ENCODE measurements at regions not wholly inside any gene's neighbourhood (a gene's known extent, or its start where the extent isn't known, plus 50 kb on each side); places are given as distances from the start of the nearest gene placed in this dataset.
"Not testable (repeated sequence)": the region's sequence is repeated elsewhere in the genome, so short reads cannot be mapped to it uniquely, and the experiment has no call there.

- Histone ChIP-seq H3K9me3 (no peaks in the 10 kb centered on the region), H3K27ac (no peak overlapping the region), H3K4me1 (no peaks in the 10 kb centered on the region), H3K27me3 (no peaks in the 10 kb centered on the region), H3K36me3 (no peaks in the 10 kb centered on the region), H3K4me3 (no peak overlapping the region)
- no peak for TF ChIP-seq CTCF (IDR thresholded peaks at IDR 0.05)
- TF ChIP-seq POLR2AphosphoS5 (IDR thresholded peaks at IDR 0.05): no peak
- no peak for TF ChIP-seq EP300 (IDR thresholded peaks at IDR 0.05)
- TF ChIP-seq POLR2A (IDR thresholded peaks at IDR 0.05): no peak
- ATAC-seq: no peak
- 77 to 83% methylated on average over 4 of the region's 4 CpGs for WGBS, 2 donors (ENCODE audit: low coverage in 1 of 2)
These were observed 140.5 kb downstream of the DIRAS2 start for GRCh38 chr9:90502134-90502533.

GRCh38 chr9:90504486-90504885, 138.1 kb downstream of the DIRAS2 start:
- Histone ChIP-seq H3K36me3 (no peaks in the 10 kb centered on the region), H3K4me1 (no peaks in the 10 kb centered on the region), H3K9me3 (no peaks in the 10 kb centered on the region), H3K27me3 (no peaks in the 10 kb centered on the region), H3K27ac (no peak overlapping the region), H3K4me3 (no peak overlapping the region)
- TF ChIP-seq POLR2AphosphoS5 (IDR thresholded peaks at IDR 0.05): no peak
- no peak for TF ChIP-seq POLR2A (IDR thresholded peaks at IDR 0.05)
- TF ChIP-seq CTCF (IDR thresholded peaks at IDR 0.05): no peak
- no peak for TF ChIP-seq EP300 (IDR thresholded peaks at IDR 0.05)
- ATAC-seq: no peak

- TF ChIP-seq POLR2AphosphoS5 (IDR thresholded peaks at IDR 0.05) (no peak), CTCF (IDR thresholded peaks at IDR 0.05) (no peak), EP300 (IDR thresholded peaks at IDR 0.05) (no peak), POLR2A (IDR thresholded peaks at IDR 0.05) (no peak)
- H3K27me3 ChIP-seq: no peaks in the 10 kb centered on the region
- ATAC-seq: no peak
These were observed 136.9 kb downstream of the DIRAS2 start for GRCh38 chr9:90505695-90506094.

GRCh38 chr9:90506402-90506801, 136.2 kb downstream of the DIRAS2 start:
- ATAC-seq, H3K36me3 ChIP-seq, H3K27ac ChIP-seq, H3K9me3 ChIP-seq, H3K27me3 ChIP-seq, H3K4me3 ChIP-seq, H3K4me1 ChIP-seq: not testable (repeated sequence)
- 80 to 82% methylated on average over 4 of the region's 4 CpGs for WGBS, 2 donors (ENCODE audit: low coverage in 1 of 2)

More at GRCh38 chr9:90505695-90506094, 136.9 kb downstream of the DIRAS2 start:
- WGBS, 2 donors (ENCODE audit: low coverage in 1 of 2): 64 to 100% methylated on average over 1 of the region's 1 CpG
- no peak overlapping the region for H3K27ac ChIP-seq
- no peaks in the 10 kb centered on the region for H3K36me3 ChIP-seq
- H3K4me1 ChIP-seq: no peaks in the 10 kb centered on the region
- H3K4me3 ChIP-seq: no peak overlapping the region
- no peaks in the 10 kb centered on the region for H3K9me3 ChIP-seq

GRCh38 chr9:90507621-90508020, 135.0 kb downstream of the DIRAS2 start:
- Histone ChIP-seq H3K9me3 (no peaks in the 10 kb centered on the region), H3K36me3 (no peaks in the 10 kb centered on the region), H3K27me3 (no peaks in the 10 kb centered on the region), H3K27ac (no peak overlapping the region), H3K4me3 (no peak overlapping the region), H3K4me1 (no peaks in the 10 kb centered on the region)
- TF ChIP-seq POLR2AphosphoS5 (IDR thresholded peaks at IDR 0.05) (no peak), POLR2A (IDR thresholded peaks at IDR 0.05) (no peak), EP300 (IDR thresholded peaks at IDR 0.05) (no peak), CTCF (IDR thresholded peaks at IDR 0.05) (no peak)
- WGBS, 2 donors (ENCODE audit: low coverage in 1 of 2): 79 to 87% methylated on average over 2 of the region's 2 CpGs
- ATAC-seq: no peak

GRCh38 chr9:90508940-90509339, 133.7 kb downstream of the DIRAS2 start:
- H3K27ac ChIP-seq: no peak overlapping the region
- H3K4me3 ChIP-seq: no peak overlapping the region
- H3K9me3 ChIP-seq: no peaks in the 10 kb centered on the region
- no peaks in the 10 kb centered on the region for H3K4me1 ChIP-seq
- 80 to 83% methylated on average over 1 of the region's 2 CpGs for WGBS, 2 donors (ENCODE audit: low coverage in 1 of 2)
- H3K27me3 ChIP-seq: no peaks in the 10 kb centered on the region
- TF ChIP-seq CTCF (IDR thresholded peaks at IDR 0.05) (no peak), POLR2A (IDR thresholded peaks at IDR 0.05) (no peak), POLR2AphosphoS5 (IDR thresholded peaks at IDR 0.05) (no peak), EP300 (IDR thresholded peaks at IDR 0.05) (no peak)
- no peaks in the 10 kb centered on the region for H3K36me3 ChIP-seq
- ATAC-seq: no peak

All from gastroesophageal sphincter (tissue), 4 donors.